ENCODE measurements at regions not wholly inside any gene's neighbourhood (a gene's known extent, or its start where the extent isn't known, plus 50 kb on each side); places are given as distances from the start of the nearest gene placed in this dataset.
"Not testable (repeated sequence)": the region's sequence is repeated elsewhere in the genome, so short reads cannot be mapped to it uniquely, and the experiment has no call there.

DNA sequence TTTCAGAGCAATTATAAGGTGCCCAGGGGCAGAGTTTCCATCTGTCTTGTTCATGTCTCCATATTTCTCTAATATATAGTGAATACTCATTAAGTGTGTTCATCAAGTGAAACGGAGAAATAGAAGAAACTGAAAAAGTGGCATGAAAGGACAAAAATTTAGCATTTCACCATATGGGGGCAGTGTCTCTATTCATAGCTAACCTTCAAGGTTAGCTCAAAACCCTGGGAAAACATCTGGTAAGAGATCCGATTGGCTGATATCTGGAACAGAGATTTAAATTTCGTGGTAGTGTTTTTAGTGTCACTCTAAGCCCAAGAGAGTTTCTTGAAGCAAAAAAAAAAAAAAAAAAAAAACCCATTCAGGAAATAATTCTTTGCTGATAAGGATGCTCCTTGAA, 367.5 kb downstream of the DAD1 start:
- no peak for TF ChIP-seq POLR2A (IDR thresholded peaks at IDR 0.05; ENCODE audit: low read depth, low read length)
- no peak for FAIRE-seq
- DNase-seq (ENCODE audit: insufficient read length, low spot score): no peak

DNA sequence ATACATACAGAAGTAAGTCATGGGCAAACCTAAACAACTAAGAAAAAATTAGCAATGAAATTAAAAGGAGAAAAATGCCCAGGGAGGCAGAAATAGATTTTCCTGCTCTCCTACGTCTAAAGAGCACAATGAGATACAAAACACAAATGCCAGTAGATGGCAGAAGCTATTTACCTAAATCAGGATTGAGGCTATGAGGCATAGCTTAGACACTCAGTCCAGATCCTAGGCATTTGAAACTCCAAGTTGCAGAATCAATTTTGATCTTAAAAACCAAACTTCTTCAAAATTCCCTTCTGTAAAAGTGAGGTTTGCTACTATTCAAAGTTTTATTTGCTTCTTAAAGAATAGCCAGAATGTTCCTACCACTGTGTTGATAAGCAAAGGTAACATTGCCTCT, 368.6 kb downstream of the DAD1 start:
- no peak for DNase-seq (ENCODE audit: insufficient read length, low spot score)
- no peak for TF ChIP-seq POLR2A (IDR thresholded peaks at IDR 0.05; ENCODE audit: low read depth, low read length)
- no peak for FAIRE-seq

- DNase-seq (ENCODE audit: insufficient read length, low spot score) (no peak), FAIRE-seq (no peak)
- TF ChIP-seq POLR2A (IDR thresholded peaks at IDR 0.05; ENCODE audit: low read depth, low read length): no peak
Observed at GRCh38 chr14:22218728-22219127, 370.3 kb downstream of the DAD1 start.

- TF ChIP-seq POLR2A (IDR thresholded peaks at IDR 0.05; ENCODE audit: low read depth, low read length): no peak
- DNase-seq (ENCODE audit: insufficient read length, low spot score) (no peak), FAIRE-seq (no peak)
Observed at GRCh38 chr14:22213120-22213519, 375.9 kb downstream of the DAD1 start.

DNA sequence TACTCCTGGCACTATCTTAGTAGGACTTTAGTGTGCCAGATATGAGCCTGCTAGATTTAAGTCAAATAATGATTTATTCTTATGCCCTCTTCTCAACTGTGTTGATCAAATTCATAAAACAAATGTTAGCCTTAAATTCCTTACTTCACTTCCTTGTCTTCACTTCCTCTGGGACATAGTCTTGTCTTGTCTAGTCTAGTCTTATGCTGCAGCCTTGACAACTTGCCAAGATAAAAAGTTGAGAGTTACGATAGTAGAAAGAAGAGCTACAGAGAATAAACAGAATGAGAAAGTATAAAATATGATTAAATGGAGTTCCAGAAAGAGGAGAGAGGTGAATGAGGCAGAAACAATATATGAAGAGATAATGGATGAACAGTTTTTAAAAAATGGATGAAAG, 378.1 kb downstream of the DAD1 start:
- FAIRE-seq: no peak
- no peak for TF ChIP-seq POLR2A (IDR thresholded peaks at IDR 0.05; ENCODE audit: low read depth, low read length)

GRCh38 chr14:22210026-22210425, 379.0 kb downstream of the DAD1 start:
- FAIRE-seq: no peak
- no peak for TF ChIP-seq POLR2A (IDR thresholded peaks at IDR 0.05; ENCODE audit: low read depth, low read length)
- DNase-seq (ENCODE audit: insufficient read length, low spot score): no peak

More for the DNA sequence above, 378.1 kb downstream of the DAD1 start:
- DNase-seq (ENCODE audit: insufficient read length, low spot score): no peak

DNA sequence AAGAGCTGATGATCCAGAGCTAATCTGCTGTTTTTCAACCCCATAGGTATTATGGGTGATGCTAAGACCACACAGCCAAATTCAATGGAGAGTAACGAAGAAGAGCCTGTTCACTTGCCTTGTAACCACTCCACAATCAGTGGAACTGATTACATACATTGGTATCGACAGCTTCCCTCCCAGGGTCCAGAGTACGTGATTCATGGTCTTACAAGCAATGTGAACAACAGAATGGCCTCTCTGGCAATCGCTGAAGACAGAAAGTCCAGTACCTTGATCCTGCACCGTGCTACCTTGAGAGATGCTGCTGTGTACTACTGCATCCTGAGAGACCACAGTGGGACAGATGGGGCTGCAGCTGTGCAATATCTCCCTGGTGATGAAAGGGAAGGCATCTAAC, 386.0 kb downstream of the DAD1 start:
- FAIRE-seq (no peak), DNase-seq (ENCODE audit: insufficient read length, low spot score) (no peak)
- no peak for TF ChIP-seq POLR2A (IDR thresholded peaks at IDR 0.05; ENCODE audit: low read depth, low read length)

- no peak for TF ChIP-seq POLR2A (IDR thresholded peaks at IDR 0.05; ENCODE audit: low read depth, low read length)
- FAIRE-seq (no peak), DNase-seq (ENCODE audit: insufficient read length, low spot score) (no peak)
Observed at GRCh38 chr14:22202313-22202712, 386.7 kb downstream of the DAD1 start.

- DNase-seq (ENCODE audit: insufficient read length, low spot score) (no peak), FAIRE-seq (no peak)
- TF ChIP-seq POLR2A (IDR thresholded peaks at IDR 0.05; ENCODE audit: low read depth, low read length): no peak
Observed at GRCh38 chr14:22200977-22201605, 387.9 kb downstream of the DAD1 start.

DNA sequence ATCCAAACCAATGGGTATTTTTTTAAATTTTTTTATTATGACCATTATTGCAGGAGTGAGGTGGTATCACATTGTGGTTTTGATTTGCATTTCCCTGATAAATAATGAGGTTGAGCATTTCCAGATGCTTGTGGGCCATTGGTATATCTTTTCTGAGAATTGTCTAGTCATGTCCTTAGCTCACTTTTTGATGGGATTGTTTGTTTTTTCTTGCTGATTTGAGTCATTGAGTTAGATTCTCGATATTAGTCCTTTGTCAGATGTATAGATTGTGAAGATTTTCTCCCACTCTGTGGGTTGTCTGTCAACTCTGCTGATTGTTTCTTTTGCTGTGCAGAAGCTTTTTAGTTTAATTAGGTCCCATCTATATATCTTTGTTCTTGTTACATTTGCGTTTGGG, 388.9 kb downstream of the DAD1 start:
- not testable (repeated sequence) for FAIRE-seq; DNase-seq (ENCODE audit: insufficient read length, low spot score)

- no peak for TF ChIP-seq POLR2A (IDR thresholded peaks at IDR 0.05; ENCODE audit: low read depth, low read length)
- DNase-seq (ENCODE audit: insufficient read length, low spot score) (no peak), FAIRE-seq (no peak)
Observed at GRCh38 chr14:22194664-22195063, 394.4 kb downstream of the DAD1 start.

- FAIRE-seq (no peak), DNase-seq (ENCODE audit: insufficient read length, low spot score) (no peak)
- TF ChIP-seq POLR2A (IDR thresholded peaks at IDR 0.05; ENCODE audit: low read depth, low read length): no peak
Observed at GRCh38 chr14:22190411-22191191, 398.4 kb downstream of the DAD1 start.

DNA sequence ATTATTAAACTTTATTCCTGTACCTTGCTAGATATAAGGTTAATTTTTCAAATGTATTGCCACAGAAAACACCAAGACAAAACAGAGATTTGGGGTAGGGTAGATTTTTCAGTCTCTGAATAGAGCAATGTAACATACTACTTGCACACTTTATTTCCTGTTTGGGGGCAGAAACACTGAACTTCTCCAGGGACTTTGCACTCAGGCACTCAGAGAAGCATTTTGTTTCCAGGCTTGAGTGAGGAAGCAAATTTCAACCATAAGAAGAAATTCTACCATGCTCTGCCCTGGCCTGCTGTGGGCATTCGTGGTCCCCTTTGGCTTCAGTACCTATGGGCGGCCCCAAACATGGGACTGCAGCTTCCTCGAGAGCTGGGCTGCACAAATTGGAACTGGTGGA, 399.1 kb downstream of the DAD1 start:
- TF ChIP-seq POLR2A (IDR thresholded peaks at IDR 0.05; ENCODE audit: low read depth, low read length): no peak
- no peak for FAIRE-seq

GRCh38 chr14:22188318-22188717, 400.7 kb downstream of the DAD1 start:
- FAIRE-seq (no peak), DNase-seq (ENCODE audit: insufficient read length, low spot score) (no peak)
- no peak for TF ChIP-seq POLR2A (IDR thresholded peaks at IDR 0.05; ENCODE audit: low read depth, low read length)

More for the DNA sequence above, 399.1 kb downstream of the DAD1 start:
- no peak for DNase-seq (ENCODE audit: insufficient read length, low spot score)

GRCh38 chr14:22185789-22186188, 403.2 kb downstream of the DAD1 start:
- no peak for TF ChIP-seq POLR2A (IDR thresholded peaks at IDR 0.05; ENCODE audit: low read depth, low read length)
- no peak for DNase-seq (ENCODE audit: insufficient read length, low spot score)
- FAIRE-seq: no peak
